HuH-7 (cell line): ENCODE measurements at regions not wholly inside any gene's neighbourhood (a gene's known extent, or its start where the extent isn't known, plus 50 kb on each side); places are given as distances from the start of the nearest gene placed in this dataset.
A peak's percentile ranks its signal among the peaks of the same experiment; 100 is the strongest.
"Not testable (repeated sequence)": the region's sequence is repeated elsewhere in the genome, so short reads cannot be mapped to it uniquely, and the experiment has no call there.

ENCODE experiments used
- DNase-seq: peaks from one replicate; pipeline ENCODE4 v3.0.0; 2011; ENCODE audit warnings: low spot score

DNA sequence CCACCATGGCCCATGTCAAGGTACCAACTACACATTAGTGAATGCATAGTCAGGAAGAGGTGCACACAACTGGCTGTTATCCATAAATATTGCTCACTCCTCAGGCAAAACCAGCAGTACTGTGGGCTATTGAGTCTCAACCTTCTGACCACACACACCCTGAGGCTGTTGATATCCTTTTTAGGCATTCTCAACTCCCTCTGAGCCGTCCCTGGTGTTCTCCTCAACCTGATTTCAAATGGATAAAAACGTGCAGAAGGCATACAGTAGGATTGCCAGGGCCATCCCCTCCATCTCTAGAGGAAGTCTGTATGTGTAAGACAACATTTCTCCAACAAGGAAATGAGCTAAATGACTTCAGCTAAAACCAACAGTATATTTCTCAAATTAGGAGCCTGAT lies 98.7 kb upstream of the KLHL13 start:
- no peak for DNase-seq

DNA sequence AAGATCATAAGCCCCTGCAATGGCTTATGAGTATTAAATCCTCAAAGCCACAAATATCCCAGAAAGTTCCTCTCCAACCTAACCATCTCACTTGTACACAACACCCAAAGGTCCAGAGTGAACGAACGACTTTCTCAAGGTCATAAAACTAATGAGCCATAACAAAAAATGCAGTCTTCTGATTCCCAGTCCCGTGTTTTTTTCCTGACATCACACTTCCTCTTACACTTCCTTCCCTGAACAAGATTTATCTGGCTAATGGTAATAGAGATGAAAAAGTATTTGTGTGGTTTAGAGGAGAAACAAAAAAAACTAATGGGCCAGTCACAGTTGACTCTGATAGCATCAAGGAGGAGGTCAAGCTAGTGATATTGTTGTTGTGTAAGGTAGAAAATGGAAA lies 99.5 kb upstream of the KLHL13 start:
- DNase-seq = no peak

DNA sequence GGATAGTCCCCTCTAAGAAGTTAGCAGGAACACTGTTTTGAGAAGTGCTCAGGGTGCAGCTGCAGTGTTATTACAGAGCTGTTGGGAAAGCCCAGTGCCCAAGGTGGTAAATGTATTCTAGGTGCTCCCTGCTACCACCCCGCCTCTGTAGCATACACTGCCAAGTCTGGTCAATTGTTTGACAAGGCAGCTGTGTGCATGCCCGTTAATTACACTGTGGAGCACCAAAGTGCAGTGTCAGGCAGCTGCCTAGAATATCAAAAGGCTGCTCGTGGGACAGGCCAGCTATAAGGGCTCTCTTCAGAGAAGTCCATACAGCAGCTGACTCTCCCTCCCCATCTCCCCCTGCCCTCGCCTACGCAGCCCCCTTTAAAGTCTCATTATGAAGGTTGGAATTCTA lies 99.9 kb upstream of the KLHL13 start:
- no peak for DNase-seq

DNA sequence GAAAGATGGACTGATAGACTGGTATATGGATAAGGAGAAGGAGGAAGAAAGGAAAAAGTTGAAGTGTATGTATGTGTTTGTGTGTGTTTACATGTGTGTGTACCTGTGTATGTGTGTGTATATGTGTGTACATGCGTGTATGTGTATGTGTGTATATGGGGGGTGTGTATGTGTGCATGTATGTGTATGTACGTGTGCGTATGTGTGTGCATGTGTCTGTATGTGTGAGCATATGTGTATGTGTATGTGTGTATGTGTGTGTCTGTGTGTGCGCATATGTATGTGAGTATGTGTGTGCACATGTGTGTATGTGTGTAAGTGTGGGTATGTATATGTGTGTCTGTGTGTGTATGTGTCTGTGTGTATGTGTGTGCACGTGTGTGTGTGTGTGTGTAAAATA lies 101.5 kb upstream of the KLHL13 start:
- no peak for DNase-seq

DNA sequence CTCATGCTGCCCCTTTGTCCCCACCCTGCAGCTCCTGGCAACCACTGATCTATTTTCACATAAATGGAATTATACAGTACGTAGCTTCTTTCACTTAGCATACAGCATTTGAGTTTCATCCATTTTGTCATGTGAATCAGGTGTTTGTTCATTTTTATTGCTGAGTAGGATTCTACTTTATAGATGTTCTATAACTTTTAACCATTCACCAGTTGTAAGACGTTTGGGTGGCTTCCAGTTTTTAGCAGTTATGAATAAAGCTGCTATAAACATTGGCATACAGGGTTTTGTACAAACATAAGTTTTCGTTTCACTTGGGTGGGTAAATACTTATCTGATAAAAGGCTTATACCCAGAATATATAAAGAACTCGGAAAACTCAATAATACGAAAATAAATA lies 102.3 kb upstream of the KLHL13 start:
- no peak for DNase-seq

DNA sequence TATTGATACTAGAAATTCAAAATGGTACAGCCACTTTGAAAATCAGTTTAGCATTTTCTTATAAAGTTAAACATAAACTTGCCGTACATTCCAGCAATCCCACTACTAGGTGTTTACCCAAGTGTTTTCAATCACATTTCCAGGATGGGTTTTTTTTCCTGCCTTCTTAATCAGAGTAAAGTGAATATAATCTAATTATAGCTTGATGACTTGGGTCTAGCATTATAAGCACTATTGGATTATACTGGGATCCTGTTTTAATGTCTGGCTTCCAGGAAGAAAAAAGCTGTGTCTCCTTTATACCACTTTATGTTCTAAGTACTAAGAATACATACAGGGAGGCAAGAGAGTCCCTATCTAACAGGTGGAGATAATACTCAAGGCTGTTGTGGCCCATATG lies 103.3 kb upstream of the KLHL13 start:
- no peak for DNase-seq

DNA sequence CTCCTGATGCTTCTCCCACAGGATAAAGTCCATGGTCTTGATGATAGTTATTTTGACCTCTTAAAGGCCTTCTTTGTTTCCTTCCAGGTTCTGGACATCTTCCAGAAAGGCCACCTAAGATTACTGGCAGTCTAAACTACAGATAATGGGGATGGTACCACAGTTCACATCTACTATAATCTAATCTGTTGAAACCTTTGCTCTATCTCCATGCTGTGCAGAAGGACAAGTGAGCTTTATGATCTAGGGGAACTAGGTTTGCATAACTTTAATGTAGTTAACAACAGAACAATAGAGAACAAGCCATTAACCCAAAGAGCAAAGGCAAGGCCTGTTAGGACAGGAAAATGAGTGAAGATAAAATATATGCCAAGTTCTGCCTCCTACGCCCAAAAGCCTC lies 103.9 kb upstream of the KLHL13 start:
- no peak for DNase-seq

DNA sequence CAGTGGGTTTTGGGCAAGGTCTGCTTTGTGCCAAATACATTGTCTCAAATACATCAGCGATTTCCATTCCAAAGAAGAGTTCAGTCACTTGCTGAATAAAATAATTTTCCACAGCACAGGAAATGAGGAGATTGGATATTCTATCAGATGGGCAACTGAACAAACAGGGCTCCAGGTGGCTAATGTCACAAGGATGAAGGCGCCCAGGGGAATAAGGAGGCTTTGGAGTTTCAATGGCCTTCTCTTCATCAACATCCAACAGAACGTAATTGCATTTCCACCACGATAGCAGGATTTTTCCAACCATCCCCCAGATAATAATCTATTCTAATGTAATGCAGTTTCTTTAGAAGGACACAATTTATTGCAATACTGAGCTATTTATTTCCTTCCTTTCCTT lies 104.7 kb upstream of the KLHL13 start:
- no peak for DNase-seq

DNA sequence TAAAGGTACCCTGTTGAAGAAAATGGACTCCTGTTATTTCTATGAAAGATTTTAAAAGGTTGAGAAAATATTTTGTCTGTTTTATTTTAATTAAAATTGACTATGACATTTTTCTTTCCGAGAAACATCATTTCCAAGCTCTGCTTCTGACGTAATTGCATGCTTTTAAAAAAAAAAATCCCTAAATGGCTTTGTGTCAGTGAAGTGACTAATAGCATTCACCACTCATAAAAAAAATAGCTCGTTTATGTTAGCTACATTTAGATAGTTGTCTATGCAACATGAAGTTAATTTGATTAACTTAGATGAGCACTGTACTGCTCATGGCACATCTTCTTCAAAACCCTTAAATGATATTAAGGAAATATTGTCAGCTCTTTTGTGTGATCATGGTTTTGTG lies 105.1 kb upstream of the KLHL13 start:
- no peak for DNase-seq

DNA sequence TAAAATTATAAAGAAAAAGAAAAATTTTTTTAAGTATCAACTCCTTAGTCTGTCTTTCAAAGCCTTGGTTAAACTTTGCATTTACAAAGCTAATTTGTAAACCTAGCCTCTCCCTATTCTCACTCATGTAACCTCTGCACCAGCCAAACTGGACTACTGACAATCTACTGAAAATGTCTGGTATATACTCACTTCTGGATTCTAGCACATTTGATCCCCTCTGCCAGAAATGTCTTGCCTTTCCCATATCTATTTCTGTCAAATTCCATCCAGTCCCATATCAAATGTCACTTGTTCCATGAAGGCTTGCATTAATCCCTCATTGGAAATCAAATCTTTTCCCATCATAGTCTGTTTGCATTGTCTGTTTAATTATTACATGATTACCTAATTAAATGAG lies 105.8 kb upstream of the KLHL13 start:
- DNase-seq = no peak

DNA sequence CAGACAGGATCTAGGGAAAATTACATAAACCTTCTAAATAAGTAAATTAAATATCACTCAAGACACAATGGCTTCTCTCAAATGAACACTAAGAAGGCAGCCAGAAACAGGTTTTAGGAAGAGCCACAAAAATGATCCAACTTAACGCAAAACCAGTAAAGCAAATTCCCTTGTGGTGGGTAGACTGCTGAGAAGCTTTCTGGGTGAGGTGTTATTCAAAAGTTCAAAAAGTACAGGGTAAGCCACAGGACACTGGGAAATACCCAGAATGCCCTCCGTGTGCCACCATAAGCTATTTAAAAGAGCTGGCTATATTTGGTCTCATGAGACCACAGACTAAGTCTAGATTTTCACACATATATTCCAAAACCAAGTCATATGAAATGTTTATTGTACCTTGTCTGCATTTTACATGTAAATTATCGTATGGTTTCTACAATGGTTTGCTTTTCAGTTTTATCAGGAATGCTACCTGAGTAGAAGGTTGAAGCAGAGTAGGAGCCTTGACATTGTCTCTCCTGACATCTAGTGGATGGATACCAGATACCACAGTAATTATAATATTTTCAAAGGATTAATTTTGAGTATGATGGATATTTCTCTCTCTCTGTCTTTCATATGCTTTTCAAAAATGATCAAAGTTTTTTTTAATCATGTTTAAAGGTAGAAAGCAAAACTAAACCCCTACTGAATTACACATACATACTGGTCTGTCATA lies 109.3 kb upstream of the KLHL13 start:
- DNase-seq = peak; percentile 24

DNA sequence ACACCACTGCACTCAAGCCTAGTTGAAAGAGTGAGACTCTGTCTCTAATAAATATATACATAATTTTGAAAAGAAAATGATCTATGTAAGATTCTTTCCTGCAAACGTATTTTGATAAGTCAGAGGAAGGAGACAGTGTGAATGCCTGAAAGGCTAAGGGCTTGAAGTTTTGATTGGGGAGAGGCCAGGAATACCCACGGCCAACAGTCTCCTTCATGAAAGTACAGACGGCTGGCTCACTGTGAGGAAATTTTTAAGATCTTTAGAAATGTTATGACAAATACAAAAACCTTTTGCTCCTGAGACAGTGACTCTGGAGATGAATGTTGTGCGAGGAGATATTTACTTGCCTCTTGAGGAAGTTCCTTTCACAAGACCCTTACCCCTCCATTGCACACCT lies 111.4 kb upstream of the KLHL13 start:
- DNase-seq = no peak

DNA sequence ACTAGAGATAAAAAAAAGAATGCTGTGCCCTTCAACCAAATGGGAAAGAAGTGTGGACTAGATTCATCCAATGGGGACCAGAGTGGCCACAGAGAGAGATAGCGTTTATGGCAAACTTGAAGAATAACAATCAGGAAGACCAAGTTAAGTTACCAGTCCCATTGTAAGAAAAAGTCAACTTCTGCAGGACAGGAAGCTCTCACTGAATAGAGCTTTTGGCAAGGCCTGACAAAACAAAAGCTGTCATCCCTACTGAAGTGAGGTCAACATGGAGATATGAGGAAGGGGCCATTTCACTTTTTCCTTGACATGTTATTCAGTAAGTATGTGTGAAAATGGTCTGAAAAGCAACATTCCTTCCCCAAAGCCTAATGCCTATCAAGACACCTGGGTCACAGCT lies 111.8 kb upstream of the KLHL13 start:
- no peak for DNase-seq

DNA sequence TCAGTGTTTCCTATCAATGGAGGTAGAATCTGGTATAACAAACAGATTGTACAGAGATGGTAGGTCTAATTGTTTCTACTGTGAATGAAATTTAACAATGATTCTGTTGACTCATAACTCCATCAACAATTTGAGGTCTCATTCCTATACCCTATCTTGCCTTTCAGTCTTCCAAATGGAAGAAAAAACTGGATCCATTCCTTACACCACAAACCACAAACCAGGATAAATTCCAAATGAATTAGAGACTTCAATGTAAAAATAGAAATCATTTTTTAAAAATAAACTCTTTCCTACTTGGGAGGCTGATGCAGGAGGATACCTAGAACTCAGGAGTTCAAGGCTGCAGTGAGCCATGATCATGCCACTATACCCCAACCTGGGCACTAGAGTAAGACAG lies 114.4 kb upstream of the WDR44 start:
- DNase-seq = no peak

DNA sequence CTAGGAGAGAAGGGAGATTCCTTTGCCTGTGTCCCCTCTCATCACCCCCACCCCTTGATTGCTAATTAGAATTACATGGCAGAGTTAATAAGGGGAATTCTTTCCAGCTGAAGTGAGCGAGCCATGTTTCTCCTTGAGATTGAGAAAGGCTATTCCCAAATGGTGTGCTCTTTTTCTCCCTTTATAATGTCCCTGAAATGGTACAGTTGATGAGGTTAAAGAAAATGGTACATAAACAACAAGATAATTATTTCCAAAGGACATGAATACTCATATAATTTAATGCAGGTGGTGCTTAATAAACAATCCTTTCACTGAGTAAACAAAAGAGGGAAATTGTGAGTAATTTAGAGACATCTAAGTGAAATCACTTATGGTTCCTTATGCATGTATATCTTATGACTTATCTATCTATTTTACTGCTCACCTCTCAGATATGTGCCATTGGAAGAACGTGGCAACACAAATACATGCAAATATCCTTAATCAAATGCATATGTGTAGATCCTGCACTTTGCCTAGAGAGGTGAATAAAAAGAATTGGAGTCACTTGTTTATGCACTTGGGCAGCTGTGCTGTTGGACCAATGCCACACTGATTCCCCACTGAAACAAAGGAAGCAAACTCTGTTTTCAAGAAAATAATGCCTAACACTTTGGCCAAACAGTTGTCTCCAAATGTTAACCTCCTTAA lies 106.6 kb upstream of the WDR44 start:
- DNase-seq = no peak

DNA sequence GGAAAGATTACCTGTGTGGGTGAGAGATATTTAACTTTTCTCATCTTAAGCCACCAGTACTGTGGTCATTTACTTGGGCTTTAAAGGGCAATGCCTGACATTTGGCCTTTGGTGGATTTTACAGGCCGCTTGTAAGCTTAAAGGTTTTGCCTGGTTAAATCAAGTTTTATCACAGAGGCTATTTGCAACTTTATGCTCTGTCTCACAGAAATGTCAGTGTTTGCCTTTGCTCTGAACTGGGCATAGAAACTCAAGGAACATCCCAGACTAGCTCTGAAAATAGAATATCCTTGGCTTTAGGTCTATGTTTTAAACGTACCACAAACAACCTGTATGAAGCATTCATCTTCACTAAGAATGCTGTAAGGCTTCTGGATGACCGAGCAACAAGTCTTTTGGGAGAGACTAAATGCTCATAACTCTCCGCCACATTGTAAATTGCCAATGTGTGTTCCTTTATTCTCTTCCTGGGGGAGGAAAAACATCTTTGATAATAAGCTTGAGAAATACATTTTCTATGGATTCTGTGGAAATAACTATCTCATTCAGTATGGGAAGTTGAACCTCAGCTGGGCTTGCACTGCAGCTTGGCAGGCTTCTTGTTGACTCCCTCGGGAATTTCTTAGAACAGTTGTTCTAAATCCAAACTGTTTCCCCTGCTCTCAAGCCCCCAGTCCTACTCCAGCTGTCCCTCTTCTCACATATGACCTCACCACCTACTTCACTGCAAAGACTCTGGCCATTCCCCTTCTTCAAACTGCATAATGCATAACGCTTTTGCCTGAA lies 105.8 kb upstream of the WDR44 start:
- DNase-seq = no peak

DNA sequence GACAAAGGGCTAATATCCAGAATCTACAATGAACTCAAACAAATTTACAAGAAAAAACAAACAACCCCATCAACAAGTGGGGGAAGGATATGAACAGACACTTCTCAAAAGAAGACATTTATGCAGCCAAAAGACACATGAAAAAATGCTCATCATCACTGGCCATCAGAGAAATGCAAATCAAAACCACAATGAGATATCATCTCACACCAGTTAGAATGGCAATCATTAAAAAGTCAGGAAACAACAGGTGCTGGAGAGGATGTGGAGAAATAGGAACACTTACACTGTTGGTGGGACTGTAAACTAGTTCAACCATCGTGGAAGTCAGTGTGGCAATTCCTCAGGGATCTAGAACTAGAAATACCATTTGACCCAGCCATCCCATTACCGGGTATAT lies 98.9 kb upstream of the WDR44 start:
- DNase-seq = not testable (repeated sequence)

DNA sequence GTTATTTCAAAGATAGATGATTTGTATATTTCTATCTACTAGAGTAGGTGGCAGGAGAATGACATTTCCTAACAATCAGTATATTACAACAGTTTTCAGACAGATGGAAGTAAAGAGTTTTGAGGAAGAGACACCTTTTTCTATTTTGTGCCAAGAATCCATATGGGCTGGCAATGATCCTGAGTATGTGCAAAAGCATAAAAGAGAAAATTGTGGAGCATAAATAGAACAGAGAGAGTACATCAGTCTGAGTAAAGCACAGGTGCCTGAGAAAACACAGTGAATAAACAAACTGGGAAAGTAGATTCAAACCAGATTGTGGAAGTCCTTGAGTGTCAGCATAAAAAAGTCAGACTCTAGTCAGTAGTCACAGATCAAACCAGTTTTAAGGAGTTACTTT lies 96.8 kb upstream of the WDR44 start:
- DNase-seq = no peak

DNA sequence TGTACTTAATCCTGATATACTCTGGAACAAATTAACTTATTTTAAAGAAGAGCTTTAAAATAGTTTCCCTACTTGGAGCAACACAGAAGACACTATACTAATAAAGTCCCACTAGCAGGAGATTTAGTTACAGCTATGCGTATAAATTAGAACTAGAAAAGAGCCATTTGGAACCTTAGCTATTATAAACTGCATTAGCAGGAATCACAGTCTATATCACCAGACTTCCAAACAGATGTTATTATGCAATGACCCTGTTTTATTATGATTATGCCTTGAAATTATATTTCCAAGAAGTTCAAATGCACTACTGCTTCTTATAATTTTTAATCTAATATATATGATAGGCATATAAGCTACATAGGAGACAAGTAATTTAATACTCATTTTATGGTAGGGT lies 95.5 kb upstream of the WDR44 start:
- no peak for DNase-seq

DNA sequence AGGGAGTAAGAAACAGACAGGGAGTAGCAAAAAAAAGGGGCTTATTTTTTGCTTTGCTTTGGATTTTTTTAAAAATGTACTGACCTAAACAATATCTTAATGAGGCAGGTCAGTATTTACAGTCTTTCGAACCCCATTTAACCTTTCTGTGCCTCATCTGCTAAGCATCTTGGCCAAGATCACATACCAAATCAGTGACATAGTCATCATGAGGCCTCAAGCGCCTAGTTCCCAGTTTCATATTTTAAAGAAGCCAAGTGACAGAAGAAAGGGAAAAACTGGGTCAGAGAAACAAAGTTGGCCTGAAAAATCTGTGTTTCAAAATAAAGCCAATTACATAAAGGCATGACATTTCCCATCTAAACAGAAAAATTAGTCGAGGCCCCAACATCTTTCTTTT lies 94.6 kb upstream of the WDR44 start:
- DNase-seq = no peak

DNA sequence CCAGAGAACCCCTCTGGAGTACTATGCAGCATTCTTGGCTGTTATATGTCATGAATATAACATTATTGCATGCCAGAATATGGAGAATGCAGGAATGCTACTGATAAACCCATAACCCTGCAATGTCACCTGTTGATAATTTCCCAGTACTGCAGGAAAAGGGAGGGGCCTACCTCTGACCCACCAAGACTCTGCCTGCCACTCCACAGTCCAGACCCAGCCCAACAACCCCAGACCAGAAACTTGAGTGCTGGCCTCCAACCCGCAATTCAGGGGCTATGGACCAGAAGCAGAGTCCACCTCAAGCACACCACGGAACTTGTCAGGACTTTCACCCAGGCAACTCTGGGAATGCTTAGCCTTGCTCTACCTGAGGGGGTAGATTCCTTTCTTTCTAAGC lies 92.9 kb upstream of the WDR44 start:
- DNase-seq = no peak

DNA sequence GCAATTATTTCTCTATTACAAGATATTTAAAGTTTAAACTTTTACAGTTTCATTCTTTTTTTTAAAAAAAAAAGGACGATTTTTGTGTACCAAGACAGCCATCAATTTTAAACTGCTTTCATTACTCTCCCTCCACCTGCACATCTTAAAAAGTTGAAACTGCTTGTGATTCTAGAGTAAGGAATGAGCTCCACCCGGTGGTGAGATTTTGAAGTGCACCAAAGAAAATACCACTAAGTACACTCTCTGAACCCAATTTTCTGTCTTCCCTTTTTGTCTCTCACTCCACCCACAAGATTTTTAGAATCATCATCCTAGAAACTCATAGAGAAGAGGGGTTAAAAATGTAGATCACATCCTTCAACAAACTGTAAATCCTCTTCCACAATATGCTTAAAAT lies 91.3 kb upstream of the WDR44 start:
- DNase-seq = peak; percentile 13

DNA sequence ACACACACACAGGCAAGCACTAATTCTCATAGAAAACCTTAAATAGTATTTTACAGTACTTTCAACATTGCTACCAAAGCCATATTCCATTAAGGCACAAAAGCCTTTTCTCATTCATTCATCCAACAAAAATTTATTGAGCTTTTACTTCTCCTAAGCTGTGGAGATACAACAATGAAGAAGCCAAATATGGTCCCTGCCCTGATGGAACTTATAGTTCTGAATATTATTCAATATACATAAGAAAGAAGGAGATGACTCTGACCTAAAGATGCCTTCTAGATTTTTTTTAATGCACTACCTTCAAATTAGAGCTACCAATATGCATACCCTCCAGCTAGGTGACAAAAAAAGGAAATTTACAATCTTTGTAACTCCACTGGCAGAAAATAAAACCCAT lies 90.0 kb upstream of the WDR44 start:
- no peak for DNase-seq
